ENCODE measurements at regions not wholly inside any gene's neighbourhood (a gene's known extent, or its start where the extent isn't known, plus 50 kb on each side); places are given as distances from the start of the nearest gene placed in this dataset.

DNA sequence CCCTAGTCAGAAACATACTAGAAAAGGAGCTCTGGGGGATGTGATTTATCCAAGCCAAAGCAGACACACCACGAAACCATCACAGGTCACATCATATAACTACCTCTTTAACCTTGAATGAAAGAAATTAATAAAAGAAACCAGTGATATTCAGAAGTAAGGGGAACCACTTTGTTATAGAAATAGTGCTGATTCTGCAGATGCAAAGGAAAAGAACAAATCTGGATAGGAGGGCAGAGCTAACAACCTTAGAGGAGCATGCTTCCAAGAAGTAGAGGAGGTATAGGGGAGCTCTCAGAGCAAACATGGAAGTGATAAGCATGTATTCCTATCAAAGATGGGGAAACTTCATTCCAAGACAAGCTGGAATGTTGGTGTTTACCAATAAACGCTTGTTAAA lies 117.0 kb upstream of the MDM1 start:
- DNase-seq (ENCODE audit: low read depth): no peak

DNA sequence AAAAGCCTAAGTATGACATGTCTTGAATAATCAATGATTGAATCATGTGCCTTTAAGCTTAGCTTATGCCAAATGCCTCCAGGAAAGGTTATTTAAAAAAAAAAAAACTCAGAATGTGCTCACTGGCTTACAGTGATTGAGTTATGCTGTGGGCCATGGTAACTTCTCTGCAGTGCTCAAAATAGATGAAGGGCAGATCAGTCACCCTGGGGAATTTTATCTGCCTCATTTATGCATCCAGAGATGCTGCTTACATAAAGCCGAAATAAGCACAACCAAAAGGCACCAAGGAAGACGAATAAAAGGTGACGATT lies 118.7 kb upstream of the MDM1 start:
- DNase-seq (ENCODE audit: low read depth): no peak

DNA sequence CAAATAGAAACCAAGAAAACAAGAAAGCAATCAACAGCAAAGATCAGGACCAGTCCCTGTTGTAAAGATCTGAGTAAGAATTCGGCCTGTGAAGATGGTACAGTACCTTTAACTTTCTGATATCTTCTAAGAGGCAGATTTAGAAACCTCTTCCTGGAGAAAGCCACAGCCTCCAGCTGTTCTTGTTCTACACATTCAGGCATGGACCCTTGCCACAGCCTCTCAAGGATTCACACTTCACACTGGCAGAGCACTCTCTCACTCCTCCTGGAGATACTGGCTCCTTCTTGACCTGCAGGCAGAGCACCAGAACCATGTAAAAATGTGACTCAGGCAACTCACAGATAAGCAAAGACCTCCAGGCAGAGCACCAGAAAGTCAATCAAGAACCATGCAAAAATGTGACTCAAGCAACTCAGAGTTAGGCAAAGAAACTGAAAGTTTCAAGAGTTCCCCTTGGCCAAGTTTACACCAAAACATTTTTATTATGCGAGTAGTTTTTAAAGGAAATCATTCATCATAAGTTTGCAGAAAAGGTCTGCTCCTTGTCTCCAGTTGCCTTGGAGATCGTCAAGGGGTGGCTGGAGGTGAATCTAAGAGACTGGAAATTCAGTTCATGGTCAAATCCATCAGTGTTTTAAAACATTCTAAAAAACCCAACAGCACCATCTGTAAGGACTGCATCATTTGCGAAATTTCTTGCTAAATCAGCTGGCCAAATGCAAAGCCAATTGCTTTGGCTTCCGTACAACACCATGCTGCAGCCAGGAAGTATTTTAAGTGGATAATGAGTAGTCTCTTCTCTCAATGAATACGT lies 119.3 kb upstream of the MDM1 start:
- peak; percentile 21 for DNase-seq (ENCODE audit: low read depth)

DNA sequence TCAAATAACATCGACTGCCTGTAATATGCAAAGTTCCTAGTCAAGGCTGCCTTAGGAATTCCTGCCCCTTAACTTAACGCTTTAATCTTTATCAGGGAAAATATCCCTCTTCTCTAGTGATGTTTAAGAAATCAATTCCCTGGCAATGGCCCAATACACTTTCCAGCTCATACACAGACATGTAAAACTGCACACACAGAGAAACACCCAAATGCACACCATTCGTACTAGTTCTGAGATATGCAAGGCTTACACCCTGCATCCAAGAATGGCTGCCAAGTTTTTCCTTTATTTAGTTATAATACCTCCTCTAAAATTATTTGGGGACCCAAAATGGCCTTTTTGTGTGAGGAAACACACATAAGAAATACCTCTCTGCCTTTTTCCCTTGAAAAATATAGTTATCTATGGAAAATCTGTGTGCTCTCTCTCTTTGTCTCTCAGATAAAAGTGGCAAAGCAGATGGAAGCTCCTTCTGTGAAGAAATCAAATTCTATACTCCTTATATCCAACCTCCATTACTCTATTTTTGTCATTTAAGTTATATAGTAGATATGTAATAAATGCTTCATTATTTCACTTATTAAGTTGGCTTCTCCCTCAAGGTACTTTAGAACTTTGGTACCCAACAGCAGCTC lies 120.0 kb upstream of the MDM1 start:
- DNase-seq (ENCODE audit: low read depth): no peak

DNA sequence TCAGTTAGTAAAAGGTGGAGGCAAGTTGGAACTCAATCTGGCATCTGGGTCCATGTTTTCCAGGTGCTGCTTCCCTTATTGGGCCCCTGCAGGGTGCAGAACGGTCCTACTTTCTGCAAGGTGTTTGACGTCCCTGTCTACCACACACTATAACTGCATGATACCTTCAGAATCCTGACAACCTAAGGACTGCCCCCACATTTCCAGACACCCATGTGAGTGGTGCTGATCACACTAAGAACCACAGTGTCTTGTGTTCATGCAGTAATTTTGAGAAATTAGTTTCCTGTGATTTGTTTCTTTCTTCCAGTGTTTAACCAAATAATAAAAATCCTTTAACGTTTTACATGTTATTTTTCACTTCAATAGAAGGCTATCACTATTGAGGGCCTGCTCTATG lies 121.1 kb upstream of the MDM1 start:
- DNase-seq (ENCODE audit: low read depth): no peak

DNA sequence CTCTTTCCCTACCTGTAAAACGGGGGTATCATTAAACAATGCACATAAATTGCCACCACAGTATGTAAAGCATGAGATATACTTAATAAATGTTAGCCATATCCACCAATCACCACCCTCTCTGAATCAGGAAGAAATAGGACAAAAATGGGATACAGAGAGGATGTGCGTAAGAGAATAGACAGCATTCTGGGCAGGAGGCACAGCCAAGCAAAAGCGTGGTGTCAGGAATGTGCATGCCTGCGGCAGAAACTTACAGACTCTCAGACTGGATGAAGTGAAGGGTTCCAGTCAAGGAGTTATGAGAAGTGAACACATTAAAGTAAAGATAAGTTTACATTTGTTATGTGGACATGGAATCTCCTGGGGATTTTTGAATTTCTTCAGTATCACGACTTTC lies 121.7 kb upstream of the MDM1 start:
- no peak for DNase-seq (ENCODE audit: low read depth)

DNA sequence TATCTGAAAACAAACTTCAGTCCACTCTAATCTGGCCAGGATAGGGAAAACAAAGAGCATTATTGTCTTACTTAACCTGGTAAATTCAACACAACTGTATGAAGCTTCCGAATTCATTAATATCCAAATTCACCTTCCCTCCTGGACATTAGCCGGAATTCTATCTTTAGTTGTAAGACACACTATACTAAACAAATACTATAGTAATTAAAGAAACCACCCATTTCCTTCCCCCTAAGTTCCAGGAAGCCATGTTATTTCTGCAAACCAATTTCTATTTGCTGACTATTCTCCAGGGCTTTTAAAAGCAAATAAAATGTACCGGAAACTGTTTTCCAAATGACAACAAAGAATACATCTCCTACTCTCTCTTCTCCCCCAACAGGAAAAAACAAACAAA lies 122.7 kb upstream of the MDM1 start:
- DNase-seq (ENCODE audit: low read depth): no peak

DNA sequence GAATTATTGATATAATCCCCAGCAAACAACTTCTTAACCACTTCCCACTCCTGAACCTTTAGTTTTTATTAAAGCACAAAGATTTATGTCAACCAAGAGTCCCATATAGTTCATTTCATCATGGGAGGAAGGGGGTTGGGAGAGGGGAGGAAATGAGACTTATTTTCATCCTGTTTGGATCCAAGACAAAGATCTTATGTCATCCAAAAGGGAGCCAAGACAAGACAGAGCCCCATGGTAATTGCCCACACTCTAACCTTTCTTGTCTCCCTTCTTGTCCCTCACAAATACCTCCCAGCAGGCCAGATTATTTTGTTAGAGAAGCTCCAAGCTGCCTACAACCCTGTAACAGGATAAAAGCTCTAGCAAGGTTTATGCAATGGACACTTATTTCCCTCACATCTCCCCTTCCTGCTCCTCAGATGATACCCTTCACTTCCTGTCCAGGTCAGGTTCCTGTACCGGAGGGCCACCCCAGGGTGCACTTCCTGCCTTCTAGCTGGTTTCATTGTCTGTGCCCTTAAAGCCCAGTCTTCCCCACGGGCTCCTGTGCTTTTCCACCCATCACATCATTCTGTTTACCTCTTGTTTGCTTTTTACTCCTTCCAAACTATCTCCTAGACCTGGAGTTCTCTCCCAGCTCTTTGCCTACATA lies 123.7 kb upstream of the MDM1 start:
- DNase-seq (ENCODE audit: low read depth): no peak

DNA sequence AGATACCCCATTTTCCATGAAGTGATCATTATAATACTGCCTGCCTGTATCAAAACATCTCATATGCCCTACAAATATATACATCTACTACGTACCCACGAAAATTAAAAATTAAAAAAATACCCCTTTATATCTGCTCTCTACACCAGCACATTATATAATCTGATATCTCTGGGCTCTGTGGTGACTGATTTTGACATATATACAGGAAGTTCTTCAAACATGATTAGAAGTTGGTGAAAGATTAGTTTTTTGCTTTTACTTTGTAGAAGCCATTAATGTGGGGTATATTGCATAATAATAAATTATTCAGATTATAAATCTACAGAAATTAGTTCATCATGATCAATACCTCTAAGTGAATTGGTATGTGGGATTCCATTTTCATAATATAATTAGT lies 126.7 kb upstream of the MDM1 start:
- DNase-seq (ENCODE audit: low read depth): no peak

DNA sequence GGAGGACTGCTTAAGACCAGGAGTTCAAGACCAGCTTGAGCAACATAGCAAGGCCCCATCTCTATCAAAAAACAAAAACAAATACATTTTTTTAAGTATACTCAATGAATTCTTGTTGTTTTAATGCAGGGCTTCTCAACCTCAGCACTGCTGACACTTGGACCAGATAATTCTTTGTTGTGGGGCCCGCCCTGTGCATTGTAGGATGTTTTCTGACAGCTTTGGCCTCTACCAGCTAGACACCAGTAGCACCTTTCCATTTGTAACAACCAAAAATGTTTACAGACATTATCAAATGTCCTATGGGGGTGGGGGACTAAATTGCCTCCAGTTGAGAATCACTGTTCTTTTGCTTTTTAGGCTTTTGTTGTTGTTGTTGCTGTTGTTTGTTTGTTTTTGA lies 128.1 kb upstream of the MDM1 start:
- no peak for DNase-seq (ENCODE audit: low read depth)

DNA sequence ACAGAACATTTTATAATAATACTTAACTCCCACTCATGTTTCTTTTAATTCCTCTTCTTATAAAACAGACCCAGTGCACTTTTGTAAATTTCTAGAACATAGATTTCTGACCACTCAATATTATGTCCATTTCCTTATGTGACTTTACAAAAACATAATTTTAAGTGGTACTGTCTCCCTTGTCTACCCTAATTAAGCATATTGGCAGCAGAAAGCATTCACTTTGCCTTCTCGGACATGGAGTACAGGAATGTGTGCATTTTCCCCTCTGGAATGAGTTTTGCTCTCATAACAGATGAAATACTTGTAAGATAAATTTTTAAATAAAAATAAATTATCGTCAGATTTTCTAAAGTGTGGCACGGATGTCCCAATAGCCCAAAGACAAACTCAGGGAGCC lies 129.5 kb upstream of the MDM1 start:
- no peak for DNase-seq (ENCODE audit: low read depth)

DNA sequence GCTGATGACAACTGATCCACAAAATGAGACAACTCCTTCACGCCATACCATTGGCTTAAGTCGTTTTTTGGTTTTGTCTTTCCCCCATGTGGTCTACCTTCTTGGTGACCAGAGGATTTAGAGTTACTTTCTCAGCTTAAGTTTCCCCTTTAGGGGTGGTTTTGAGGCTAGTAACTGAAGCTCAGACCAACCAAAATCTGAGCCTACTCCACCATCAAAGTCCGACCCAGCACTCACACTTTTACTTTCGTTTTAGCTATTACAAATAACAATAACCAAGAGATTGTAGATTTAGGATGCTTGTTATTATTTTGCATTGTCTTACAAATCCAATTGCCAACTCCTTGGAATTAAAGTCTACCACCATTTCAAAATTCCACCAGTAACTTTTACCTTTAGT lies 130.6 kb upstream of the MDM1 start:
- no peak for DNase-seq (ENCODE audit: low read depth)

DNA sequence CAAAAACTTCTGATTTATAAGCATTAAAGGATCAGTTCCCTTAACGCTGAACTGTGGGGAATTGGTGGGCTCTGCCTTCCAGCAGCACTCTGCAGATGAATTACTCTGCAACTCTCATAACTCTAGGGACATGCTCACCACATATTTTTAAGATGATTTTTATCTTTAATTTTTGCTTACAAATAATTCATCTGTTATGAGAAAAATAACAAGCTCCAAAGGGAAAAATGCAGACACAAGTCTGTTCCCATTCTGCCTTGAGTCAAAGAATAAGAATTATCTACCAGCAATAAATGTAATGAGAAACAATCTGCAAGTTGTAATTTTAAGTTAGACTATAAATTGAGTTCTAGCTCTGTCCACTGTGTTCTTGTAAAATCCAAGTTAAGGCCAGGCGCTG lies 133.1 kb upstream of the MDM1 start:
- no peak for DNase-seq (ENCODE audit: low read depth)

DNA sequence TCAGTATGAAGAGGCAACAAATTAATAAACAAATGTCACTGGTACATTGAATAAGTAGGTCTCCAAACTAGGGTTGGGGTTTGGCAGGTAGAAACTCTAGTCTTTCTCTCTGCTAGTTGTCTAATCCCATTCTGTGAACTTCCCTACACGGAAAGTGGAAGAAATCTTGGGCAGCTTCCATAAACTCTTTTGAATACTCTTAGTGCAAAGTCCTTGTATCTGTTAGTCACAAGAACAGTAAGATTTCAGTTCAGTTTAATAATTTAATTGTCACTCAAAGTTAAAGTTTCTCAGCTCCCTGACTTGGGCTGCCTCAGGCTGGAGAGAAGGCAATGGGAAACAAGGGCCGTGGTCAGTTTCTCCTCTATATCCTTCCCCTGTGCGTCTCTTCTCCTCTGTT lies 135.4 kb upstream of the MDM1 start:
- DNase-seq (ENCODE audit: low read depth): no peak

DNA sequence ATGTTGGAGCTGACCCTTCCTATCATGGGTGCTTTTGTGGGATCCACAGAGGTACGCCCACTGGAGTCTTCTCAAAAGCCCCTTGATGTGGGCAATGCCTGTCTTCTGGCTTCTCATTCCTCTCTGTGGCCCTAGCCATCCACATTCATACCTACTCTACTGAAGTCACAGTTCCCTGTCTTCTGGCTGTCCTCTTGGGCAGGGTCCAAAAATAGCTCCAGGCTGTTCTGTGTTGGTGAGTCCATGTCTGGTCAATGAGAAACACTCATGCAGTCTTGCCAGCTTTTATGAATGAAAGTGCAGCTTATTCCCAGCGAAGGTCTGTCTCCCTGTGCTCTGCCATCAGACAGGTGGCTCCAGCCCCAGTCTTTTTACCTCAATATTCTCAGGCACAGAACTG lies 135.9 kb upstream of the MDM1 start:
- no peak for DNase-seq (ENCODE audit: low read depth)

DNA sequence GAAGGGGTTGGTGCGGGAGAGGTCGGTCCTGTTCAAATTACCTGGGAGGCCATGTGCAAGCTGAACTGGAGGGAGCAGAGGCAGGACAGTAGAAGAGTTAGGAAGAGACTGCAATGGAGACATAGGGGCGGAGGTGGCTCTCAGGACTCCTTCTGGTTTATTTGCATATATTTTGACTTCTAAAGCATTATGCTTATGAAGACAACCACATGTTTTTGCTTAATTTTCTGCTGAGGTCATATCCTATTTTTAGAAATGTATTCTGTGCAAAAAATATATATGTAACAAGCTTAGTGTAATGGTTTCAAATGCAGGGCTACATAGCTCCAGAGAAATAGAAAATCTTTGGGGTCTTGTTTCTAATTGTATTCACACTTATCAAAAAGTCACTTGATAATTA lies 137.0 kb upstream of the MDM1 start:
- no peak for DNase-seq (ENCODE audit: low read depth)

DNA sequence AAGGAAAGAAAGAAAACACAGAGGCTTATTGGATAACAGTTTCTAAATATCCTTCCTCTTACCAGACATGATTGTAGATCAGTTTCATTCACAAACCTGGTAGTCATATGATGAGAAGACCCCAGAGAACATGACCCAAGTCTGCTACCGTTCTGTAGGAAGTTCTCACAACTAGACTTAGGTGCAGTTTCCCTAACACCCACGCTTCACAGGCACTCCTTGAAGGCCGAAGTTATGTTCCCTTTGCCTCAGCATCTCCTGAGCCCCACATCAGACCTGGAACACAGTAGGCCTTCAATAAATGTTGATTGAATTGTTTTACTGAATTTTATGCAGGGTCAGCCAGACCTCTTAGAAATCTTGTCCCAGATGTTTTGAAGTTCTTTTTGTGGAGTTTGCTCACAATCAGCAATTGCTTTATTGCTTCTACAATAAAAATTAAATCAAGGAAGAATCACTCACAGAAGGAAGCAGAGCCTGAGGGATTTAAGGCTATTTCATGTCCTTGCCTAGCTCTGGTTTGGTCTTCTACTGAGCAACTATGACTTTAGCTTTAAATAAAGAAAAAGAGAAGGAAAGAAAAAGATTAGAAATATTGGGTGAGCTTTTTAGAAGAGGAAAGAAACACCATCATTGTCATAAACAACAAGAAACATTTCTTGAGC lies 138.6 kb upstream of the MDM1 start:
- no peak for DNase-seq (ENCODE audit: low read depth)

DNA sequence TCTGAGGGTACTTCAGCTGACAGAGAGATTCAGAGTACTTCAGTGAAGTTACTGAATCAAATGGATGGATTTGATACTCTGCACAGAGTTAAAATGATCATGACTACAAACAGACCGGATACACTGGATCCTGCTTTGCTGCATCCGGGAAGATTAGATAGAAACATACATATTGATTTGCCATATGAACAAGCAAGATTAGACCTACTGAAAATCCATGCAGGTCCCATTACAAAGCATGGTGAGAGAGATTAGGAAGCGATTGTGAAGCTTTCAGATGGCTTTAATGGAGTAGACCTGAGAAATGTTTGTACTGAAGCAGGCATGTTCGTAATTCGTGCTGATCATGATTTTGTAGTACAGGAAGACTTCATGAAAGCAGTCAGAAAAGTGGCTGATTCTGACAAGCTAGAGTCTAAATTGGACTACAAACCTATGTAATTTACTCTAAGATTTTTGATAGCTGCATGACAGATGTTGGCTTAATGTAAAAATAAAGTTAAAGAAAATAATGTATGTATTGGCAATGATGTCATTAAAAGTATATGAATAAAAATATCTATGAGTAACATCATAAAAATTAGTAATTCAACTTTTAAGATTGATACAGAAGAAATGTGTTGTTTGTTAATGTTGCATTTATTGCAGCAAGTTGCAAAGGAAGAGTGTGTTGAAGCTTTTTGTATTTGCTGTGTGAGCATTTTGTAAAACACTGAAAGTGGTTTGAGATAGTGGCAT lies 136.1 kb upstream of the RAP1B start:
- no peak for DNase-seq (ENCODE audit: low read depth)

DNA sequence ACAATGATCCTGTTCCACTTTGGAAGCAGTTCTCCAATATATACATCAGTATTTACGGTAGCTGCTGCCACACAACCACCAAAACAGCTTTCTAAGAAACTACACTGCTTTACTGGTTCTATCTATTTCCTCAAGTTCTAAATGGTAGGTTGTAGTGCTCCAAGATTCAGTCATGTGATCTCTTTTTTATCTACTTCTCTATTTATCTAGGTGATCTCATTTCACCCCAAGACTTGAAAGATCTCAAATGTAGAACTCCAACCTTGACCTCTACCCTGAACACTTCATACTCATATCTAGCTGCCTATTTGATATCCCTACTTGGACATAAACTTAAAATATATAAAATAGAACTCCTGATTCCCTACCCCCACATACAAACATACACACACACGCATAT lies 133.9 kb upstream of the RAP1B start:
- no peak for DNase-seq (ENCODE audit: low read depth)

DNA sequence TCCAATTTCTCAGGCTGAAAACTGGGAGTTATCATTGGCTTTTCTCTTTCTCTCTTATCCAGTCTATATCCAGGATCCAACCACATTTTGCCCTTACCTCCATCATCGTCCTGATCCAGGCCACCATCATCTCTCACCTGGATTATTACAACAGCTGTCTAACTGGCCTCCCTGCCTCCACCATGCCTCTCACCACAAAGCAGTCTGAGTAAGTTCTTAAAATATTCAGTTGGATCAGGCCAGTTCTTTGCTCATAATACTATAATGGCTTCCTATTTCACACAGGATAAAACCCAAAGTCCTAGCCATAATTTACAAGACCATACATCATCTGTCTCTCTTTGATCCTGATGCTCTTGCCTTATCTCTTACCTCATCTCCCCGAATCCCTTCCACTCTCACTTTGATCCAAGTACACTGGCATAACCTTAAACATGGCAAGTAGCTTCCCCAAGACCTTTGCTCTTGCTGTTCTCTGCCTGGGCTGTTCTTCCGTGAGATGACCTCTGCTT lies 133.4 kb upstream of the RAP1B start:
- peak; percentile 25 for DNase-seq (ENCODE audit: low read depth)

DNA sequence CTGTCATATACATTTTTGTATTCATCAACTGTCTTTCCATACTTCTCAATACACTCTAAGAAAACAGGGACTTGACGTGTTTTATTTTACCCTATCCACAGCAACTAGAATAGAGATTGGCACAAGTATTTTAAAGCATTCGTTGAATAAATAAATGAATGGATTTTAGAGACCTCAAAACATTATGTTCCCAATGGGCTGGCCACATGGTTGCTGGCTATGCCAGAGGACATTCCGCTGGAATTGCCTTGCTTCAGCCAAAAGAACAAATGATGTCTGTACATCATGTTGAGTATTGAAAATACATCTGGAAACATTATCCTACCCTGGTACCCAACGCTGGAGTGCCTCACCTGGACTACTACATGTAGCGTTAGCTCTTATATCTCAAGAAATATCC lies 132.8 kb upstream of the RAP1B start:
- no peak for DNase-seq (ENCODE audit: low read depth)
